ENCODE measurements at regions not wholly inside any gene's neighbourhood (a gene's known extent, or its start where the extent isn't known, plus 50 kb on each side); places are given as distances from the start of the nearest gene placed in this dataset.

GRCh38 chrX:40157228-40158035, 59.7 kb upstream of the BCOR start:
- DNase-seq = no peak

GRCh38 chrX:40156470-40157227, 58.9 kb upstream of the BCOR start:
- no peak for DNase-seq

GRCh38 chrX:40155589-40156469, 58.1 kb upstream of the BCOR start:
- no peak for DNase-seq

GRCh38 chrX:40154853-40155588, 57.3 kb upstream of the BCOR start:
- peak; percentile 39 for DNase-seq

- peak; percentile 76 for DNase-seq
These were observed 56.6 kb upstream of the BCOR start for GRCh38 chrX:40154250-40154852.

GRCh38 chrX:40153345-40154249, 55.8 kb upstream of the BCOR start:
- DNase-seq = peak; percentile 64

- DNase-seq = no peak
These were observed 55.1 kb upstream of the BCOR start for GRCh38 chrX:40152741-40153344.

GRCh38 chrX:40152173-40152711, 54.5 kb upstream of the BCOR start:
- DNase-seq = no peak

GRCh38 chrX:40151211-40152172, 53.7 kb upstream of the BCOR start:
- no peak for DNase-seq

- no peak for DNase-seq
These were observed 52.7 kb upstream of the BCOR start for GRCh38 chrX:40150503-40150902.

GRCh38 chrX:40149286-40150175, 51.8 kb upstream of the BCOR start:
- no peak for DNase-seq

GRCh38 chrX:40148385-40149285, 50.9 kb upstream of the BCOR start:
- DNase-seq = no peak

- DNase-seq = no peak
These were observed 50.2 kb upstream of the BCOR start for GRCh38 chrX:40147971-40148370.

Data from NCI-H2107 (cell line).